IMR-90 (cell line): ENCODE measurements at regions not wholly inside any gene's neighbourhood (a gene's known extent, or its start where the extent isn't known, plus 50 kb on each side); places are given as distances from the start of the nearest gene placed in this dataset.
"Not testable (repeated sequence)": the region's sequence is repeated elsewhere in the genome, so short reads cannot be mapped to it uniquely, and the experiment has no call there.

Experiments
- ATAC-seq: fragments of 200-7000 bp; cut with Tn5 transposase; 2 replicates; pipeline ENCODE4 v1.9.1; 2020; ENCODE audit warnings: low read depth, mild to moderate bottlenecking, moderate library complexity
- BruUV-seq: library from RNA; stranded (reverse); fragments of 400-500 nt; replicated peaks from 2 replicates; lab custom pipeline; 2021; lab: Mats Ljungman, UMichigan
- CTCF ChIA-PET: fragments of 300-600 bp; formaldehyde crosslinking; extraction: SDS; loops from one replicate; lab custom pipeline; 2021; ENCODE audit warnings: antibody characterized with exemption; lab: Yijun Ruan, JAX
- POLR2A ChIA-PET: fragments of 300-600 bp; sonication (Branson Sonifier 250); formaldehyde crosslinking; loops from one replicate; lab custom pipeline; 2022; ENCODE audit warnings: antibody characterized with exemption; ENCODE audit not compliant: unreplicated experiment; lab: Charles Lee
- DNase-seq: peaks from one replicate; pipeline ENCODE4 v3.0.0; 2013
- H2AFZ ChIP-seq: replicated peaks from 2 replicates; pipeline ENCODE3; 2013; ENCODE audit warnings: low read length, mild to moderate bottlenecking; ENCODE audit not compliant: poor library complexity
- H2AK5ac ChIP-seq: 2 replicates; pipeline ENCODE4 v1.6.1; 2013; ENCODE audit warnings: low read depth, low read length, inconsistent platforms
- H2AK9ac ChIP-seq: replicated peaks from 2 replicates; pipeline ENCODE3; 2013; ENCODE audit warnings: mild to moderate bottlenecking, low read depth, low read length, moderate library complexity; ENCODE audit not compliant: poor library complexity
- H2BK120ac ChIP-seq: 2 replicates; pipeline ENCODE4 v1.6.1; 2013; ENCODE audit warnings: low read depth, low read length, inconsistent platforms
- H2BK15ac ChIP-seq: 3 replicates; pipeline ENCODE4 v1.6.1; 2013; ENCODE audit warnings: low read depth, low read length, inconsistent platforms
- H2BK20ac ChIP-seq: 2 replicates; pipeline ENCODE4 v1.6.1; 2013; ENCODE audit warnings: low read depth, mild to moderate bottlenecking, inconsistent platforms, low read length, moderate library complexity
- H2BK5ac ChIP-seq: 2 replicates; pipeline ENCODE4 v1.6.1; 2013; ENCODE audit warnings: mild to moderate bottlenecking, low read depth, low read length, inconsistent platforms; ENCODE audit not compliant: poor library complexity, severe bottlenecking
- H3K14ac ChIP-seq: replicated peaks from 2 replicates; pipeline ENCODE4 v1.6.1; 2013; ENCODE audit warnings: low read depth, low read length, inconsistent platforms
- H3K18ac ChIP-seq: 2 replicates; pipeline ENCODE4 v1.6.1; 2013; ENCODE audit warnings: low read depth, low read length, control low read depth
- H3K23ac ChIP-seq: 2 replicates; pipeline ENCODE4 v1.6.1; 2013; ENCODE audit warnings: low read depth, low read length, inconsistent platforms
- H3K27ac ChIP-seq: 2 replicates; pipeline ENCODE4 v1.5.1; 2013; ENCODE audit warnings: mild to moderate bottlenecking, control low read depth, low read length; ENCODE audit not compliant: insufficient read depth
- H3K27me3 ChIP-seq: 2 replicates; pipeline ENCODE4 v1.6.1; 2013; ENCODE audit warnings: low read length; ENCODE audit not compliant: control insufficient read depth, insufficient read depth
- H3K36me3 ChIP-seq: 2 replicates; pipeline ENCODE4 v1.6.1; 2013; ENCODE audit warnings: low read length, mixed read lengths; ENCODE audit not compliant: control insufficient read depth, insufficient read depth
- H3K4ac ChIP-seq: 2 replicates; pipeline ENCODE4 v1.6.1; 2013; ENCODE audit warnings: low read depth, low read length, inconsistent platforms
- H3K4me1 ChIP-seq: 2 replicates; pipeline ENCODE4 v1.6.1; 2013; ENCODE audit warnings: low read length, mixed read lengths; ENCODE audit not compliant: control insufficient read depth, insufficient read depth
- H3K4me2 ChIP-seq: 2 replicates; pipeline ENCODE4 v1.6.1; 2013; ENCODE audit warnings: low read depth, mild to moderate bottlenecking, control low read depth, low read length, moderate library complexity
- H3K4me3 ChIP-seq: 2 replicates; pipeline ENCODE4 v1.5.1; 2013; ENCODE audit warnings: low read depth, mild to moderate bottlenecking, control low read depth, low read length, moderate library complexity; ENCODE audit not compliant: insufficient read depth
- H3K56ac ChIP-seq: 2 replicates; pipeline ENCODE4 v1.6.1; 2013; ENCODE audit warnings: low read length, inconsistent platforms; ENCODE audit not compliant: insufficient read depth; ENCODE audit errors: extremely low read depth
- H3K79me1 ChIP-seq, 2 experiments: 2 replicates each; pipeline ENCODE4 v1.6.1; 2013; ENCODE audit warnings: low read length in 2 of 2, inconsistent platforms in 1 of 2, low read depth in 1 of 2
- H3K9ac ChIP-seq: 2 replicates; pipeline ENCODE4 v1.6.1; 2013; ENCODE audit warnings: low read depth, low read length, control low read depth
- H3K9me1 ChIP-seq: 2 replicates; pipeline ENCODE4 v1.6.1; 2013; ENCODE audit warnings: low read length, inconsistent platforms; ENCODE audit not compliant: insufficient read depth
- H3K9me3 ChIP-seq: 2 replicates; pipeline ENCODE4 v1.6.1; 2013; ENCODE audit warnings: low read length; ENCODE audit not compliant: control insufficient read depth, insufficient read depth
- H4K20me1 ChIP-seq: 2 replicates; pipeline ENCODE4 v1.6.1; 2013; ENCODE audit warnings: low read length, inconsistent platforms; ENCODE audit not compliant: insufficient read depth
- H4K5ac ChIP-seq: 2 replicates; pipeline ENCODE4 v1.6.1; 2013; ENCODE audit warnings: mild to moderate bottlenecking, low read depth, low read length, control low read depth
- H4K8ac ChIP-seq, 2 experiments: 2 replicates each; pipeline ENCODE4 v1.6.1; 2013; ENCODE audit warnings: low read depth in 2 of 2, low read length in 2 of 2, control low read depth in 1 of 2, inconsistent platforms in 1 of 2
- H4K91ac ChIP-seq: 2 replicates; pipeline ENCODE4 v1.6.1; 2013; ENCODE audit warnings: low read depth, low read length, inconsistent platforms; ENCODE audit not compliant: insufficient read depth
- WGBS, 2 experiments: methylation state at CpG; one replicate each; pipeline versions ENCODE4 v1.1.5 to v1.1.7; 2013; ENCODE audit warnings: missing lambda C conversion rate in 2 of 2; ENCODE audit not compliant: insufficient read length in 1 of 2; ENCODE audit errors: extremely low coverage in 2 of 2; 5-methylcytosine and 5-hydroxymethylcytosine counted together
- dilution Hi-C: fragments of 300-500 bp; cut with HindIII; formaldehyde crosslinking; loops from one replicate; pipeline ENCODE4 v1.14.3; 2018; ENCODE audit warnings: low sequenced_read_pairs; ENCODE audit not compliant: unreplicated experiment
- in situ Hi-C: fragments of 300-500 bp; cut with MboI; formaldehyde crosslinking; loops from 3 replicates; pipeline ENCODE4 v1.14.3; 2019; ENCODE audit warnings: low sequenced_read_pairs, inconsistent platforms, mixed read lengths
- intact Hi-C: fragments of 100-400 bp; cut with micrococcal nuclease; formaldehyde crosslinking; loops from 2 replicates; pipeline ENCODE4 v1.10.0; 2022

- H3K36me3 ChIP-seq, H3K27ac ChIP-seq, H3K56ac ChIP-seq, H3K9me1 ChIP-seq, POLR2A ChIA-PET, BruUV-seq, H2BK20ac ChIP-seq, H3K14ac ChIP-seq, H3K18ac ChIP-seq, H2BK5ac ChIP-seq, H2AK9ac ChIP-seq, H2BK120ac ChIP-seq, H2BK15ac ChIP-seq, H4K20me1 ChIP-seq, H4K91ac ChIP-seq, H3K9ac ChIP-seq, ATAC-seq, H3K9me3 ChIP-seq, in situ Hi-C loops, H3K79me1 ChIP-seq, H2AK5ac ChIP-seq, H4K8ac ChIP-seq, H3K4me1 ChIP-seq, CTCF ChIA-PET, H3K4ac ChIP-seq, H3K4me2 ChIP-seq, H3K4me3 ChIP-seq, DNase-seq, H3K27me3 ChIP-seq, intact Hi-C loops, H4K5ac ChIP-seq, H2AFZ ChIP-seq, H3K23ac ChIP-seq: not testable (repeated sequence)
- dilution Hi-C loops = loop anchor here (25.0 kb wide), 1 partner anchor 1291 kb away; the partner anchor contains the start of gene PLPP3
- WGBS, 2 experiments = no CpG with 5 or more reads among the region's 6 CpGs
These were observed 81.1 kb upstream of the USP24 start for GRCh38 chr1:55296247-55296646.
